Hematopoietic multipotent progenitor cell (in vitro differentiated cells): ENCODE measurements at regions not wholly inside any gene's neighbourhood (a gene's known extent, or its start where the extent isn't known, plus 50 kb on each side); places are given as distances from the start of the nearest gene placed in this dataset. TPM values are rescaled to one million over a fixed set of nuclear protein-coding genes. Genes with fewer than 3 reads are reported as not detected.

Experiments used
- DNase-seq, 3 donors: peaks; one replicate each; pipeline ENCODE4 v3.0.0-alpha.2; 2011 to 2015; ENCODE audit warnings: low read depth in 2 of 3, low spot score in 2 of 3
- small RNA-seq: library from RNA; depleted of rRNA; stranded (forward); fragments of <200 nt; gene quantifications from one replicate; pipeline ENCODE3, GENCODE V24; 2012

DNA sequence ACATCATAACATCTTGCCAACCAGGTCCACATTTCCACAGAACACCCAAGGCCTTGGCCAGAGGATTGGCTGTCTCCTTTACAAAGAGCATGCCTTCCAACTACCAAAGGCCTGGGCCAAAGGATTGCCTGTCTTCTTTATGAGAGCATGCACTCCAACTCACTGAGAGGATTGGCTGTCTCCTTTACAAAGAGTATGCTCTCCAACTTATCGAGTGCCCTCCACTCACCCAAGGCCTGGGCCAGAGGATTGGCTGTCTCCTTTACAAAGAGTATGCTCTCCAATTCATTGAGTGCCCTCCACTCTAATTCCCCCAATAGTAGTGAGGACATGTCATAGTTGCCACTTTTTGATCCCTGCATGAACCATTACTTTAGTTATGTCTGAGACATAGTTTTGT lies 79.9 kb upstream of the TAS2R1 start:
- no peak for DNase-seq

DNA sequence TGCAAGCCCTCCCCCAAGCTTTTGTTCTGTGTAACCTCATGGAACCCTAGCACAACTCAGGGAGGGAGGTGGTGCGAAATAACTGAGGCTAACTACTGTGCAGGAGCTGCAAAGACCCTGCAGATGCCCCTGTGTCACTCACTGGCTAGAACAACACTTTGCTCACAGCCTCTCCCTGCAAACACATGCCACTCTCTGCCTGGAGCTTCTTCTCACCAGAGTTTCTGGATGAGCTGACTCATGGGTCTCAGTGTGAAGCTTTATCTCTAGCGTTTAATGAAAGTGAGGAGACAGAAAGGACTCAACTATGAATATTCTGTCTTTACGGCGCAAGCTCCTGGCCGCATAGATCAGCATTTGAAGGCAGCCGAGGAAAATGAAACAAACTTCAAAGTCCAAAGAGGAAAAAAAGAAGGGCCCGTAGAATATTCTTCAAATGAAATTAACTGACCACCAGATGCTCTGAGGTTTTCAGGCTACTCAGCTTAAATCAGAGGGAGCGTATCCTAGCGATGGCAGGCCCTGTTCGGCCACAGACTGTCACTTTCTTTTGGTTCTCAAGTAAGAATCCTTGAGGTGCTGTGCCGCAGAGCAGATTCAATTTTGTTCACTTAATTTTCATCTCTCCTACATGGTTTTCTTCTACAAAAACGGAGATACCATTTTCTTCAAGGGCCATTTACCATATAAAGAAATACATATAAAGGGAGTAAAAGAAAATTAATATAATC lies 77.7 kb upstream of the TAS2R1 start:
- DNase-seq = no peak

- DNase-seq = no peak
Measured at GRCh38 chr5:9699681-9700080, 69.5 kb upstream of the TAS2R1 start.

- DNase-seq = no peak
Measured at GRCh38 chr5:9698841-9699240, 68.7 kb upstream of the TAS2R1 start.

DNA sequence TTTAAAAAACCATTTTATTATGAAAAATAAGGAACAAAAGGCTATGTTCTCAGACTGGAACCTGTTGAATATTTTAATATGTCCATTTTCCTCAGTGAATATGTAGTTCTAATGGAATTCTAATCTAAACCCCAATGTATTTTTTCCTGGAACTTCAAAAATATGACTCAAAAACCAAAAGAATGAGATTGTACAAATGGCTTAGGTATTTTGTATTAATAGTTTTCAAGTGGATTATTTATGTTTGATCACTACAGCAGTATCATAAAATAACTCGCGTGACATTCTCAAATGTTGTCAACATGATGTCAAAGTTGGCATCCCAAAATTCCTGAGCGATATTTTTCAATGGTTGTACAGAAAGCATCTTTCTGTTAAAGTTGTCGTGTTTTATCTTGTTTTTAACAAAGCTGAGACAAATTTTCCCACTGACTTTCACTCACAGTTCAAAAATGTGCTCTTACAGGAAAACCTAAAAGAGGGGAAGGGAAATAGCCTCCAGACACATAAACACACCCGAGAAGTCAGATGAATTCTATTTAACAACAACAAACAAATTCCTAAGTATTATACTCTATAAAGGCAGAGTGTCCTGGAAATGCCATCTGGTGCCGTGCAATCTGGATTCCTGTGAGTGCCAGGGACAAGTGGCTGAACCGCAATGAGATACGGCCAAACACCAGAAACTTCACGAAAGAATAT lies 68.1 kb upstream of the TAS2R1 start:
- no peak for DNase-seq

DNA sequence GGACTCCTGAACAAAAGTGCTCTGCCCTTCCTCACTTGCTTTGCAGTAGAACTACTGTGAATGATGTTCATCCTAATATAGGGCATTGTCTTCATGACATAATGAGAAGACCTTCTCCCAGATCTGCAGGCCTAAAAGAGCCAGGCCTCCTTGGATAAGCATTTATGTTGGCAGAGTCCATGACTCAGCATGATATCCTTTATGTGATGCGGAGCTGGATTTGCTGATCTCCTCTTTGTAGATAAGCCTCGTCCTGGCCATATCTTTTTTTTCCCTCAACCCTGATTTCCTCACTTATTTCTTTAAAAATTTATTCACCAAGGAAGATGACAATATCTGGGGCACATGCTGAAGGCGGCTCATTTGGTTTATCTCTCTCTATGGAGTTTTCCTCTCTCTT lies 62.4 kb upstream of the TAS2R1 start:
- DNase-seq = no peak

DNA sequence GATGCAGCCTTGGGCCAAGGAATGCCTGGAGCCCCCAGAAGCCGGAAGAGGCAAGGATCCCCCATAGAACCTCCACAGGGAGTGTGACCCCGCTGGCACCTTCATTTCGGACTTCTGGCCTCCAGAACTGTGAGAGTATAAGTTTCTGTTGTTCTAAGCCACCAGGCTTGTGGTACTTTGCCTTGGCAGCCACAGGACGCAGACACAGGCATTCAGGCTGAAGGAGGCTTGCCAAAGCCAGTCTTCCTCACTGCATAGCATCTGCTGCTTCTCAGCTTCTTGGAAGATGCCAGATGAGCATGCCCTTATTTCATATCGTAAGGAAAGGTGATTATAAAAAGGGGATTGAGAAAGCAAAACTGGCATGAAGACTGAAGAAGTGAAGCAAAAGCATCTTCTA lies 61.1 kb upstream of the TAS2R1 start:
- no peak for DNase-seq

DNA sequence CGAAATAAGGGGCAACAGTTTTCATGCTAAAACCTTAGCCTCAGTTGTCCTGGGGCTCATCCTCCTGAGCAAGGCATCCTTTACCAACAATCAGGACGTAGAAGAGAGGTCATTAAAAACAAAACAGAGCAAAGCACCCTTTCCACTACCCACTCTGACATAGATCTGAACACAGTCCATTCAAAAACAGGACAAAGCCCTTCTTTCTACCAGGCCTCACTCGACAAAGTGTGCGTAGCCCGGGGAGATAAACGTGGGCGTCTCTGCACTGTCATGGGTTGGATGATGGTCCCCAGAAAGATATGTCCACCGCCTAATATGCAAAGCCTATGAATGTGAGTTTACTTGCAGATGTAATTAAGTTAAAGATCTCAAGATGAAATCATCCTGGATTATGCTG lies 60.6 kb upstream of the TAS2R1 start:
- no peak for DNase-seq

DNA sequence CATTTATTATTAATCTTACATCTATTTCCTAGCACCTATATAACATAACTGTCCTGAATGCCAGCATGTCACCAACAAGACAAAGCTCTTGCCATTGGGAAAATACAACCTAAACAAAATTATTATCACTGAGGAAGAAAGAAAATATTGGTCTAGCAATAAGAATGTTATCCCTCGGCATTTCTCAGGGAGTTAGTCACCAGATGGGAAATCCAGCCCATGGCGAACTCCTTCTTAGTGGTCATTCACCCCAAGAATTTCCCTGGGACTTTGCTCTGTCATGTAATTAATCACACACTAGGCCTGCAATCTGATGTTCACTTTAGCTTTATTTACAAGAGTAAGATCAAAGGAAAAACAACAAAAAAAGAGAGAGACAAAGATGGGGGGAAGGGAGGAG lies 56.1 kb upstream of the TAS2R1 start:
- no peak for DNase-seq

GRCh38 chr5:9681706-9682105 lies 51.6 kb upstream of the TAS2R1 start:
- DNase-seq = no peak

Small RNA genes in the stretch of these regions (small RNA-seq; reads per million reads assigned to genes)
- gene AC034229.5 (not detected), gene AC034229.6 (not detected), gene AC091905.3 (not detected), gene AC091905.4 (not detected), gene RNA5SP177 (not detected)
